ENCODE measurements at regions not wholly inside any gene's neighbourhood (a gene's known extent, or its start where the extent isn't known, plus 50 kb on each side); places are given as distances from the start of the nearest gene placed in this dataset.

- TF ChIP-seq YY1 (IDR thresholded peaks at IDR 0.05; ENCODE audit: insufficient read depth, insufficient read length), result no peak
- TF ChIP-seq ZNF274 (IDR thresholded peaks at IDR 0.05; ENCODE audit: low read depth, low read length), result no peak
- no peak for TF ChIP-seq SUZ12 (IDR thresholded peaks at IDR 0.05; ENCODE audit: extremely low read depth, insufficient read depth, insufficient read length)
Observed at GRCh38 chr19:28869459-28869858, 343.5 kb downstream of the UQCRFS1 start.

Data from NT2/D1 (cell line).